GM18511 (cell line): ENCODE measurements at regions not wholly inside any gene's neighbourhood (a gene's known extent, or its start where the extent isn't known, plus 50 kb on each side); places are given as distances from the start of the nearest gene placed in this dataset.
"Not testable (repeated sequence)": the region's sequence is repeated elsewhere in the genome, so short reads cannot be mapped to it uniquely, and the experiment has no call there.

Experiments
- ATAC-seq: cut with Tn5 transposase; IDR thresholded peaks from one replicate; pipeline ENCODE4 v1.9.1; 2021; ENCODE audit warnings: mild to moderate bottlenecking, moderate library complexity; ENCODE audit not compliant: unreplicated experiment

GRCh38 chr14:28375295-28375694, 391.3 kb upstream of the FOXG1 start:
- no peak for ATAC-seq

DNA sequence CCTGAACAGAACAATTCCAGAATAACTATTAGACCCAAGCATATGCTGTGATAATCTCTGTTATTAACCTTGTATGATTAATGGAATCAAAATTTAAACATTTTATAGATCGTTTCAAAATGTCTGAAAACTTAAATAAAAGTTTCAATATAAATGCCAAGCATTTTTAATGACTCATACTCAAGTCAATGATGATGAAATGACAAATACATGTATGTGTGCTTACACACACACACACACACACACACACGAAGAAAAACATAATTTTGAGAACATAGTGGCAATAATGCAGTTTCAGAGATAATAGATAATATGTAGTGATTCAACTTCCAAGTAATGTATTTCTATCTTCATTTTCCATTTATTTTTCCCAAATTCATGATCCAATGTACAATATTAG, 384.9 kb upstream of the FOXG1 start:
- ATAC-seq: no peak

GRCh38 chr14:28382444-28383190, 384.0 kb upstream of the FOXG1 start:
- ATAC-seq: no peak

GRCh38 chr14:28398506-28398905, 368.1 kb upstream of the FOXG1 start:
- ATAC-seq: no peak

GRCh38 chr14:28401705-28402104, 364.9 kb upstream of the FOXG1 start:
- not testable (repeated sequence) for ATAC-seq

GRCh38 chr14:28406196-28406595, 360.4 kb upstream of the FOXG1 start:
- ATAC-seq: no peak

GRCh38 chr14:28407031-28407825, 359.4 kb upstream of the FOXG1 start:
- no peak for ATAC-seq

DNA sequence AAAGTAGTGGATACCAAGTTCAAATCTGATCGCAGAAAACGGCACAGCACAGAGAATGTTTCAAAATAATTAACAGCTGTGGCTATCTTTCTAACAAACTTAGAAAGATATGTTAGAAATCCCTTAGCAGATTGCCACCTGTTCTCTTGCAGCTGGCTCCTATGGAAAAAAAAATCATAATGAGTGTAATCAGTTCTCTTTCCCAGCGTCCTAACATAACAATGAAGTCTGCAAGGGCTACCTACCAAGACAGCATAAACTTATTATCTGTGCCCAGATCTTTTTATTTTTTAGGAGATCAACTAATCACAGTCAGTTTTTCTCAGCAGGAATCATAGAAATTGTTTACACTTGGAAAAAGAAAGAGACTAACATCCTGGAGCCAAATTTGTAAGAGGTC, 358.6 kb upstream of the FOXG1 start:
- no peak for ATAC-seq

DNA sequence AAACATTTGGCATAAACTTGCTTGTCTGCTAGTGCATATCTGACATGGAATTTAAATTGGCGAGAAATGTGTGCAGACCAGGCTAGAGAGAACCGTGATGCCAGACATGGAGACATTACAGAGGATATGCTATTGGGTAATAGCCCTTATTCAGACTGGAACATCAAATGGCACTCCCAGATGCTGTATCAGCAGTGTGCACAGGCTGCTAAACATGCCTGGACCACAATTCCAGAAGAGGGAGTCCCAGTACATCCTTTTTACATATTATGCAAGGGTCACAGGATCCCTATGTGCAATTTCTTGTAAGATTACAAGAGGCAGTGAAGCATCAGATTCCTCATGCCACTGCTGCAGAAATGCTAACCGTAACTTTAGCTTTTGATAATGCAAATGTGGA, 354.5 kb upstream of the FOXG1 start:
- no peak for ATAC-seq

- ATAC-seq: no peak
Observed at GRCh38 chr14:28426960-28427359, 339.6 kb upstream of the FOXG1 start.

- no peak for ATAC-seq
Observed at GRCh38 chr14:28436821-28437220, 329.8 kb upstream of the FOXG1 start.

DNA sequence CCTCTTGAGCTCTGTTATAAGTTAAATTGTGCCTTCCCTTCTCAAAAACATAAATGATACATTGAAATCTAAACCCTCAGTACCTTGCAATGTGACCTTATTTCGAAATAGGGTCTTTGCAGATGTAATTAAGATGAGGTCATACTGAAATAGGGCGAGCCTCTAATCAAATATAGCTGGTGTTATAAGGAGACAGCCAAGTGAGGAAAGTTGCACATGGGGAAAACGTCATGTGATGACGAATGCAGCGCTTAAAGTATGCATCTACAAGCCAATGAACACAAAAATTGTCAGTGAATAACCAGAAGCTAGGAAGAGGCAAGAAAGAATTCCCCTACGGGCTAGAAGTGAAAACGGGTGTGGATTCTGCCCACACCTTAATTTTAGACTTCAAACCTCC, 305.2 kb upstream of the FOXG1 start:
- ATAC-seq: no peak

DNA sequence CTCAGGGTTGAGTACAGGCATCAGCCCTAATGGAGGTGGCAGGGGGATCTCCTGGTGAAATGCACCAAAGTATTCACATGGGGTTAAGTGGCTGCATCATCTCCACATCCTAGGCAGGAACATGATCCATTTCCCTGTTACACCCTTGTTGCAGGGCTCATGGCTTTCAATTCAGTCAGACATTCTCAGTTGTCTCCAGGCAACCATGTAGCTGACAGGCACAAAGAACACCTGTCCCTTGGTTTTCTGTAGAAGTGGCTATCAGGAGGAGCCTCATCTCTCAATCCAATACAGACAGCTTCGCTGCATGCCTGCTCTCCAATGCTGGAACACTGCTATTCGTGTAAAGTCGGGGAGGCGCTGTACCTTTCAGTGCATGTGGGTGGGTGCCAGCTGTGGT, 299.0 kb upstream of the FOXG1 start:
- no peak for ATAC-seq

- ATAC-seq: no peak
Observed at GRCh38 chr14:28468191-28469151, 298.1 kb upstream of the FOXG1 start.

DNA sequence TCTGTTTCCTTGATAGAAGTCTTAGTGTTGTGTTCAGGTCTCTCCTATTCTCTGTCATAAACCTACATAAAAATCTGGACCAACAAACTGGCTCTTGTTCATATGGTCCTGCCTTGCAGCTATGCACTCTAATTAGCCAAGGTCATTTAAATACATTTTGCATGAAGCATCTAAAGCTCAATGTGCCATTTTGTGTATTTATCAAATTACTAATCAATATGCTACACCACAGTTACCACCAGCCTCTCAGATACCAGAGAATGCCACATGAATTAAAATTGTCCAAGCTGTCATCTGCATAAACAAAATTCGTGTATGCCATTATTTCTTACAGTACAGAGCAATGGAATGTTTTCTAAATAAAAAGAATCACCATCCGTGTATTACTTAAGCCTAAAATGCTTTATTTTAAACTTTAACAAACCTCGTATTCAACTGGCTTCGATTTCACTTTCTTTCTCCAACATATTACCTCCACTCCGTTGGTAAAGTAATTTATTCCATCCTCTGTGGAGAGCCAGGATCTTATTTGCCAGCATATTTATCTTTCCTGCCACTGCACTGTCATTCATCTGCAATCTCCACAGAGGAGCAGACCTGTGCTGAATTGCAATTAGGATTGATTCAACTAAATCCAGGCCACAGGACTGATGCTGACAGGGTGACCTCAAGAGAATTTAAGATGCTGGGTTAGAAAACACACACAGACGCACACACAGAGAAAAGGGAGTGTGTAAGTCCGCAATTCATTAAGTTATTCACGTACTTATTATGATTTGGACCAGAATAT, 284.1 kb upstream of the FOXG1 start:
- ATAC-seq: no peak

- ATAC-seq: no peak
Observed at GRCh38 chr14:28483506-28483905, 283.1 kb upstream of the FOXG1 start.

GRCh38 chr14:28488684-28489083, 277.9 kb upstream of the FOXG1 start:
- no peak for ATAC-seq

DNA sequence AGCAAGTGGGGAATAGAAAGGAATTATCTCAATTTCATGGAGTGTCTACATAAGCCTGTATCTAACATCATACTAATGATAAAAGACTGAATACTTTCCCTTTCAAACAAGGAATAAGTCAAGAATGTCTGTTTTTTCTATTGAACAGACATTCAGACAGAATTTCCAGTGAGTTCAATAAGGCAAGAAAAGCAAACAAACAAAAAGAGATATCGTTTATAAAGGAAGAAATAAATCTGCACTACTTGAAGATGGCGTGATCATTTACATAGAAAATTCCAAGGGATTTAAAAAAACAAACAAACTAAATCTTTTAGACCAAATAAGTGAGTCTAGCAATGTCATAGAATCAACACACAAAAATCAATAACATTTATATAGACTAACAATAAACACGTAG, 273.1 kb upstream of the FOXG1 start:
- ATAC-seq: no peak

DNA sequence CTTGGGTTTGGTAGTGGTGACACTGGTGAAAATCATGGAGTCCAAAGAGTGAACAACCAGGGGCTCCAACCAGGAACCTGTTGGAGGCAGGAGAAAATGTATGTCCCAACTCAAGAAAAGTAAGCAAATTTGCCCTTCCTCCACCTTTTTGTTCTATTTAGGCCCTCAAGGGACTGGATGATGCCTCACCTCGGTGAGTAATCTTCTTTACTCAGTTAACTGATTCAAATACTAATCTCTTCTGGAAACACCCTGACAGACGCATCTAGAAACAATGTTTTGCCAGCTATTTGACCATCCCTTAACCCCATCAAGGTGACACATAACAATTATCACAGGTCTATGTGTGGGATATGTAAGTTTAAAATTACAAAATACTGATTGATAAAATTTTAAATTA, 272.4 kb upstream of the FOXG1 start:
- ATAC-seq: no peak

DNA sequence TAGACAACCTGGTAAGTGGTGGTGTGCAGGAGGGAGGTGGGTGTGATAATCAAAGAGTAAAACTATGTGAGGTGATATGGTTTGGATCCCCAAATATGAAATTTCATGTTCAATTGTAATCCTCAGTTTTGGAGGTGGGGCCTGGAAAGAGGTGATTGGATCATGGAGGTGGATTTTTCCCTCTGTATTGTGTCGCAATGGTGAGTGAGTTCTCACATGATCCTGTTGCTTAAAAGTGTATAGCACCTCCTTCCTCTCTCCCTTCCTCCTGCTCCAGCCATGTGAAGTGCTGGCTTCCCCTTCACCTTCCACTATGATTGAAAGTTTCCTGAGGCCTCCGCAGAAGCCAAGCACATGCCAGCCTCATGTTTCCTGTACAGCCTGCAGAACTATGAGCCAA, 270.2 kb upstream of the FOXG1 start:
- ATAC-seq: no peak

GRCh38 chr14:28502517-28502916, 264.1 kb upstream of the FOXG1 start:
- ATAC-seq: no peak
